GM10248 (cell line): ENCODE measurements at regions not wholly inside any gene's neighbourhood (a gene's known extent, or its start where the extent isn't known, plus 50 kb on each side); places are given as distances from the start of the nearest gene placed in this dataset.

Experiments used
- CTCF ChIA-PET: fragments of 300-600 bp; sonication (Branson Sonifier 250); formaldehyde crosslinking; extraction: SDS; loops from one replicate; lab custom pipeline; 2021; ENCODE audit warnings: antibody characterized with exemption; lab: Yijun Ruan, JAX
- POLR2A ChIA-PET: fragments of 350-650 bp; sonication (Branson Sonifier 250); formaldehyde crosslinking; extraction: SDS; loops from one replicate; lab custom pipeline; 2020; ENCODE audit warnings: antibody characterized with exemption; lab: Yijun Ruan, JAX
- DNase-seq: peaks from one replicate; pipeline ENCODE4 v3.0.0; 2012; ENCODE audit errors: extremely low spot score
- CTCF ChIP-seq: IDR thresholded peaks from 2 replicates; pipeline ENCODE4 v1.5.1; 2012; ENCODE audit warnings: mild to moderate bottlenecking, low read depth; ENCODE audit errors: extremely low read depth, missing control alignments, control extremely low read depth

GRCh38 chr12:128131955-128132354, 135.0 kb upstream of the TMEM132C start:
- TF ChIP-seq CTCF: no peak
- CTCF ChIA-PET: no interaction called here
- POLR2A ChIA-PET: no interaction called here
- DNase-seq: no peak

- CTCF ChIA-PET: no interaction called here
- no peak for DNase-seq
- POLR2A ChIA-PET: no interaction called here
- no peak for TF ChIP-seq CTCF
Measured at GRCh38 chr12:128133321-128134073, 133.5 kb upstream of the TMEM132C start.

GRCh38 chr12:128137140-128137539, 129.8 kb upstream of the TMEM132C start:
- ChIA-PET CTCF (interaction anchor here (1.3 kb wide), 1 partner anchor 14 kb away, joined by 3 read pairs; no protein-coding TSS in a partner anchor), POLR2A (no interaction called here)
- TF ChIP-seq CTCF: no peak
- DNase-seq: no peak

- ChIA-PET POLR2A (no interaction called here), CTCF (no interaction called here)
- DNase-seq: no peak
- no peak for TF ChIP-seq CTCF
Measured at GRCh38 chr12:128138125-128138524, 128.8 kb upstream of the TMEM132C start.

GRCh38 chr12:128140551-128140950, 126.4 kb upstream of the TMEM132C start:
- no peak for TF ChIP-seq CTCF
- no peak for DNase-seq
- ChIA-PET POLR2A (no interaction called here), CTCF (no interaction called here)

GRCh38 chr12:128150961-128151360, 116.0 kb upstream of the TMEM132C start:
- CTCF ChIA-PET: interaction anchor here (1.3 kb wide), 1 partner anchor 14 kb away, joined by 3 read pairs; no protein-coding TSS in a partner anchor

More at GRCh38 chr12:128150961-128151360, 116.0 kb upstream of the TMEM132C start:
- DNase-seq: no peak
- POLR2A ChIA-PET: no interaction called here
- no peak for TF ChIP-seq CTCF
